Vagina (tissue), 2 donors: ENCODE measurements at regions not wholly inside any gene's neighbourhood (a gene's known extent, or its start where the extent isn't known, plus 50 kb on each side); places are given as distances from the start of the nearest gene placed in this dataset.

Source experiments
- POLR2A ChIP-seq, 2 donors: fragments of 450-650 bp; IDR thresholded peaks; one replicate each; pipeline ENCODE4 v1.6.1; 2017; ENCODE audit warnings: antibody characterized with exemption in 2 of 2, mild to moderate bottlenecking in 2 of 2, moderate library complexity in 2 of 2
- POLR2AphosphoS5 ChIP-seq, 2 donors: sonication (generic); formaldehyde crosslinking; IDR thresholded peaks; one replicate each; pipeline ENCODE4 v1.9.0; 2017; ENCODE audit warnings: antibody characterized with exemption in 2 of 2, mild to moderate bottlenecking in 2 of 2, low read depth in 1 of 2; ENCODE audit not compliant: insufficient read depth in 1 of 2
- TF ChIP-seq, protein P1 (sequence below), 3 experiments: fragments of 450-650 bp in 2 of 3; fragments of 200-600 bp in 1 of 3; sonication (generic) in 1 of 3; IDR thresholded peaks; one replicate each; pipeline ENCODE4 v1.5.1; 2017 to 2019; ENCODE audit warnings: antibody characterized with exemption in 3 of 3, mild to moderate bottlenecking in 2 of 3, moderate library complexity in 2 of 3

DNA sequence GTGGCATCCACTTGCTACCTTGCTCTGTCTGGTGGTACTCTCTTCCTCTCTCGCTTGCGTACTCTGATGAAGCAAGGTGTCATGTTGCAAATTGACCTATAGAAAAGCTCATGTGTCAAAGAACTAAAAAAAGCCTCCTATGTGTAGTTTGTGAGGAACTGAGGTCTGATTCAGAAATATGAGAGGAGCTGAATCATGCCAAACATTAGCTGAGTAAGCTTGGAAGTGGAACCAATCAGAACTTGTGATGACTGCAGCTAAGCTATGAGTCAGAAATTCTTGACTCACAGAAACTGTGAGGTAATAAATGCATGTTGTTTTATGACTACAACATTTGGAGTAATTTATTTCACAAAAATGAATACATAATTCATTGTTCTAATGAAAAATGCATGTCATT, 2138.8 kb downstream of the PCDH7 start:
- TF ChIP-seq, protein P1, sequence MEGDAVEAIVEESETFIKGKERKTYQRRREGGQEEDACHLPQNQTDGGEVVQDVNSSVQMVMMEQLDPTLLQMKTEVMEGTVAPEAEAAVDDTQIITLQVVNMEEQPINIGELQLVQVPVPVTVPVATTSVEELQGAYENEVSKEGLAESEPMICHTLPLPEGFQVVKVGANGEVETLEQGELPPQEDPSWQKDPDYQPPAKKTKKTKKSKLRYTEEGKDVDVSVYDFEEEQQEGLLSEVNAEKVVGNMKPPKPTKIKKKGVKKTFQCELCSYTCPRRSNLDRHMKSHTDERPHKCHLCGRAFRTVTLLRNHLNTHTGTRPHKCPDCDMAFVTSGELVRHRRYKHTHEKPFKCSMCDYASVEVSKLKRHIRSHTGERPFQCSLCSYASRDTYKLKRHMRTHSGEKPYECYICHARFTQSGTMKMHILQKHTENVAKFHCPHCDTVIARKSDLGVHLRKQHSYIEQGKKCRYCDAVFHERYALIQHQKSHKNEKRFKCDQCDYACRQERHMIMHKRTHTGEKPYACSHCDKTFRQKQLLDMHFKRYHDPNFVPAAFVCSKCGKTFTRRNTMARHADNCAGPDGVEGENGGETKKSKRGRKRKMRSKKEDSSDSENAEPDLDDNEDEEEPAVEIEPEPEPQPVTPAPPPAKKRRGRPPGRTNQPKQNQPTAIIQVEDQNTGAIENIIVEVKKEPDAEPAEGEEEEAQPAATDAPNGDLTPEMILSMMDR (IDR thresholded peaks at IDR 0.05), result no peak
- TF ChIP-seq POLR2A (IDR thresholded peaks at IDR 0.05) (no peak), POLR2AphosphoS5 (IDR thresholded peaks at IDR 0.05; ENCODE audit: insufficient read depth in 1 of 2, low read depth in 1 of 2) (no peak)
